Loucy (cell line): ENCODE measurements at regions not wholly inside any gene's neighbourhood (a gene's known extent, or its start where the extent isn't known, plus 50 kb on each side); places are given as distances from the start of the nearest gene placed in this dataset.

ENCODE experiments used
- EZH2phosphoT487 ChIP-seq: fragments of 200-600 bp; IDR thresholded peaks from 2 replicates; pipeline ENCODE4 v1.6.1; 2018; ENCODE audit warnings: antibody characterized with exemption, mild to moderate bottlenecking, moderate library complexity, borderline replicate concordance
- TF ChIP-seq, protein P1 (sequence below): fragments of 200-600 bp; sonication (generic); conservative IDR thresholded peaks from 2 replicates; pipeline ENCODE4 v1.5.1; 2014; ENCODE audit warnings: mild to moderate bottlenecking, antibody characterized with exemption, low read length

DNA sequence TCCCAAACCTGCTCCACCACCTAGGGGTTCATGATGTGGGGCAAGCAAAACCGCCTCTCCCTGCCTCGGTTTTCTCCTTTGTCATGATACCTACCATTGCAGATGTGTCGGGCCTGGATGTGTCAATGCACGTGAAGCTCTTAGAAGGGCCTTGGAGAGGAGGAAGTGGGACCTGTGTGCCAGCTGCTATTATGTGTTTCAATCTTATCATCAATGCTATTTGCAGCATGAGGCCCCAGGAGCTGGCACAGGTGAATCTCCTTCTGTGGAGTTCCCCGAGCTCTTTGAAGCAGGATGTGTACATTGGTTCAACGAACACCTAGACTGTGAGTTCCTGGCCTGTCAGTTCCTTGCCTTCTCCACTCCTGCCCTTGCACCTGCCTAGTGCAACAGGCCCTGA is 331.6 kb downstream of the CTTN start:
- TF ChIP-seq, protein P1, sequence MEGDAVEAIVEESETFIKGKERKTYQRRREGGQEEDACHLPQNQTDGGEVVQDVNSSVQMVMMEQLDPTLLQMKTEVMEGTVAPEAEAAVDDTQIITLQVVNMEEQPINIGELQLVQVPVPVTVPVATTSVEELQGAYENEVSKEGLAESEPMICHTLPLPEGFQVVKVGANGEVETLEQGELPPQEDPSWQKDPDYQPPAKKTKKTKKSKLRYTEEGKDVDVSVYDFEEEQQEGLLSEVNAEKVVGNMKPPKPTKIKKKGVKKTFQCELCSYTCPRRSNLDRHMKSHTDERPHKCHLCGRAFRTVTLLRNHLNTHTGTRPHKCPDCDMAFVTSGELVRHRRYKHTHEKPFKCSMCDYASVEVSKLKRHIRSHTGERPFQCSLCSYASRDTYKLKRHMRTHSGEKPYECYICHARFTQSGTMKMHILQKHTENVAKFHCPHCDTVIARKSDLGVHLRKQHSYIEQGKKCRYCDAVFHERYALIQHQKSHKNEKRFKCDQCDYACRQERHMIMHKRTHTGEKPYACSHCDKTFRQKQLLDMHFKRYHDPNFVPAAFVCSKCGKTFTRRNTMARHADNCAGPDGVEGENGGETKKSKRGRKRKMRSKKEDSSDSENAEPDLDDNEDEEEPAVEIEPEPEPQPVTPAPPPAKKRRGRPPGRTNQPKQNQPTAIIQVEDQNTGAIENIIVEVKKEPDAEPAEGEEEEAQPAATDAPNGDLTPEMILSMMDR = no peak
- no peak for TF ChIP-seq EZH2phosphoT487
